ENCODE measurements at regions not wholly inside any gene's neighbourhood (a gene's known extent, or its start where the extent isn't known, plus 50 kb on each side); places are given as distances from the start of the nearest gene placed in this dataset.

DNA sequence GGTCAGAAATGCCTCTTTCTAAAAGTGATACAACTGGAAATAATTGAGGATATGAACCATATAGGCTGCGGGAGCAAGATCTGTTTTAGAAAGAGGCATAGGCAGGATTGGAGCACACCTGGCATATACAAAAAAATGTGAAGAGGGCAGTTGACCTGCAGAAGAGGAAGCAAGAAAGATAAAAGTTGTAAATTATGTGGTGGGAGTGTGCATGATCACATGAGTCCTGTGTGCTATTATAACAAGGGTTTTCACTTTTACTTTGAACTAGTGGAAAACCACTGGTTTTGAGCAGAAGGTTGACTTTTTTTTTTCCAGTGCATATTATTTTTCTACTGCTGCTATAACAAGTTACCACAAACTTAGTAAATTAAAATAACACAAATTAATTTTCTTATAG, 489.3 kb downstream of the ANXA1 start:
- Histone ChIP-seq H3F3A (ENCODE audit: control insufficient read depth, insufficient read depth) (no peaks in the 10 kb centered on the region), H3K27ac (ENCODE audit: low read depth, low read length) (no peak overlapping the region), H4K20me1 (ENCODE audit: control insufficient read depth, insufficient read depth, low read depth, low read length) (no peaks in the 10 kb centered on the region), H3K9me3 (ENCODE audit: control insufficient read depth, insufficient read depth, low read length) (no peaks in the 10 kb centered on the region), H3K79me2 (ENCODE audit: control insufficient read depth, low read length) (no peaks in the 10 kb centered on the region), H3K4me3 (ENCODE audit: low read length) (no peak overlapping the region), H3K4me1 (ENCODE audit: control insufficient read depth, low read length) (no peaks in the 10 kb centered on the region), H3K9me2 (replicated peaks; ENCODE audit: control insufficient read depth, low read length) (no peaks in the 10 kb centered on the region), H3K36me3 (ENCODE audit: control insufficient read depth, low read length) (no peaks in the 10 kb centered on the region), H3K27me3 (ENCODE audit: control insufficient read depth, low read length) (no peaks in the 10 kb centered on the region), H3K4me2 (ENCODE audit: low read length) (no peak overlapping the region)
- TF ChIP-seq, protein P1, sequence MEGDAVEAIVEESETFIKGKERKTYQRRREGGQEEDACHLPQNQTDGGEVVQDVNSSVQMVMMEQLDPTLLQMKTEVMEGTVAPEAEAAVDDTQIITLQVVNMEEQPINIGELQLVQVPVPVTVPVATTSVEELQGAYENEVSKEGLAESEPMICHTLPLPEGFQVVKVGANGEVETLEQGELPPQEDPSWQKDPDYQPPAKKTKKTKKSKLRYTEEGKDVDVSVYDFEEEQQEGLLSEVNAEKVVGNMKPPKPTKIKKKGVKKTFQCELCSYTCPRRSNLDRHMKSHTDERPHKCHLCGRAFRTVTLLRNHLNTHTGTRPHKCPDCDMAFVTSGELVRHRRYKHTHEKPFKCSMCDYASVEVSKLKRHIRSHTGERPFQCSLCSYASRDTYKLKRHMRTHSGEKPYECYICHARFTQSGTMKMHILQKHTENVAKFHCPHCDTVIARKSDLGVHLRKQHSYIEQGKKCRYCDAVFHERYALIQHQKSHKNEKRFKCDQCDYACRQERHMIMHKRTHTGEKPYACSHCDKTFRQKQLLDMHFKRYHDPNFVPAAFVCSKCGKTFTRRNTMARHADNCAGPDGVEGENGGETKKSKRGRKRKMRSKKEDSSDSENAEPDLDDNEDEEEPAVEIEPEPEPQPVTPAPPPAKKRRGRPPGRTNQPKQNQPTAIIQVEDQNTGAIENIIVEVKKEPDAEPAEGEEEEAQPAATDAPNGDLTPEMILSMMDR (IDR thresholded peaks at IDR 0.05; ENCODE audit: low read depth, low read length, poor library complexity, severe bottlenecking): no peak
- TF ChIP-seq EZH2phosphoT487 (IDR thresholded peaks at IDR 0.05; ENCODE audit: borderline replicate concordance, low read length): no peak

DNA sequence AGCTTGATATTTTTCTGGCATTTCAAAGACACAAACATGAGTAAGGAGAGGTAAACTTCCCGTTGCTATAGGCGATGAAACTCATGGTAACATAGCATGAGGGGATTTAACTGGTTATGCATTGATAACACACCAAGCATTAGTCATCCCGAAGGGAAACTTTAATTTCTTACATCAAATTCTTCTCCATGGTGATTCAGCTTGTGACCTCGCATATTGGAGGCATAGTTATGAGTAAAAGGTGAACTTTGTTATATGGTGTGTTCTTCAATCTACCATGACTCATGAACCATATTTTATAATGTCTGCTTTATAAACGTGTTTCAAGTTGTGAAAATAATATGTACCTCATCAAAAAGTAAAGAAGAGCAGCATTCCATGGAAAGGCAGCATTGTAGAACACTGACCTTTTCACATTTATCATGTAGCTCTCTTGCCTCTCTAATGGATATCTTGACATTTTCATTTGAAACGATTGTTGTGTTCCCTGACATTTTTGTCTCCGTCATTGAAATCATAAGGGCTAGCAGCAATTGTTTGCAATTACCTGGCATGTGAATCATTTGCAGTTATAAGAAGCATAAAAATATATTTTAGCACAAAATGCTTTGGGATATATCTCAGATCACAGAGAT, 491.8 kb downstream of the ANXA1 start:
- Histone ChIP-seq H3K27me3 (ENCODE audit: control insufficient read depth, low read length) (no peaks in the 10 kb centered on the region), H3K27ac (ENCODE audit: low read depth, low read length) (no peak overlapping the region), H3K4me3 (ENCODE audit: low read length) (no peak overlapping the region), H3K4me2 (ENCODE audit: low read length) (no peak overlapping the region), H3F3A (ENCODE audit: control insufficient read depth, insufficient read depth) (no peaks in the 10 kb centered on the region), H3K9me3 (ENCODE audit: control insufficient read depth, insufficient read depth, low read length) (no peaks in the 10 kb centered on the region), H3K4me1 (ENCODE audit: control insufficient read depth, low read length) (no peaks in the 10 kb centered on the region), H3K79me2 (ENCODE audit: control insufficient read depth, low read length) (no peaks in the 10 kb centered on the region), H3K36me3 (ENCODE audit: control insufficient read depth, low read length) (no peaks in the 10 kb centered on the region), H3K9me2 (replicated peaks; ENCODE audit: control insufficient read depth, low read length) (no peaks in the 10 kb centered on the region), H4K20me1 (ENCODE audit: control insufficient read depth, insufficient read depth, low read depth, low read length) (no peaks in the 10 kb centered on the region)
- TF ChIP-seq EZH2phosphoT487 (IDR thresholded peaks at IDR 0.05; ENCODE audit: borderline replicate concordance, low read length): no peak
- TF ChIP-seq, protein P1 (IDR thresholded peaks at IDR 0.05; ENCODE audit: low read depth, low read length, poor library complexity, severe bottlenecking): no peak

DNA sequence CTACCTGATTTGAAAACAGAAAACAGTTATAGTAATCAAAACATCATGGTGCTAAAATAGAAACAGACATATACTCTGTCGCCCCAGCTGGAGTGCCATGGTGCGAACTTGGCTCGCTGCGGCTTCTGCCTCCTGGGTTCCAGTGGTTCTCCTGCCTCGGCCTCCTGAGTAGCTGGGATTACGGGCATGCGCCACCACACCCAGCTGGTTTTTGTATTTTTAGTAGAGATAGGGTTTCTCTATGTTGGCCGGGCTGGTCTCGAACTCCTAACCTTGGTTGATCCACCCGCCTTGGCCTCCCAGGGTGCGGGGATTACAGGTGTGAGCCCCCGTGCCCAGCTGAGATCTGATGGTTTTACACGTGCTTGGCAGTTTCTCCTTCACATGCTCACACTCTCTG, 495.9 kb downstream of the ANXA1 start:
- H3K27ac ChIP-seq (ENCODE audit: low read depth, low read length): no peak overlapping the region
- TF ChIP-seq, protein P1 (IDR thresholded peaks at IDR 0.05; ENCODE audit: low read depth, low read length, poor library complexity, severe bottlenecking): no peak
- no peak for TF ChIP-seq EZH2phosphoT487 (IDR thresholded peaks at IDR 0.05; ENCODE audit: borderline replicate concordance, low read length)
- no peaks in the 10 kb centered on the region for H3K79me2 ChIP-seq (ENCODE audit: control insufficient read depth, low read length)
- no peak overlapping the region for H3K4me2 ChIP-seq (ENCODE audit: low read length)
- H3K9me2 ChIP-seq (replicated peaks; ENCODE audit: control insufficient read depth, low read length): no peaks in the 10 kb centered on the region
- no peaks in the 10 kb centered on the region for H3F3A ChIP-seq (ENCODE audit: control insufficient read depth, insufficient read depth)
- H4K20me1 ChIP-seq (ENCODE audit: control insufficient read depth, insufficient read depth, low read depth, low read length): no peaks in the 10 kb centered on the region
- H3K4me1 ChIP-seq (ENCODE audit: control insufficient read depth, low read length): no peaks in the 10 kb centered on the region
- no peaks in the 10 kb centered on the region for H3K9me3 ChIP-seq (ENCODE audit: control insufficient read depth, insufficient read depth, low read length)
- H3K4me3 ChIP-seq (ENCODE audit: low read length): no peak overlapping the region
- no peaks in the 10 kb centered on the region for H3K36me3 ChIP-seq (ENCODE audit: control insufficient read depth, low read length)
- no peaks in the 10 kb centered on the region for H3K27me3 ChIP-seq (ENCODE audit: control insufficient read depth, low read length)

Data from DOHH2 (cell line).